H1 (cell line): ENCODE measurements at regions not wholly inside any gene's neighbourhood (a gene's known extent, or its start where the extent isn't known, plus 50 kb on each side); places are given as distances from the start of the nearest gene placed in this dataset.

Source experiments
- CTCF ChIA-PET: fragments of 300-600 bp; sonication (Branson Sonifier 250); formaldehyde crosslinking; loops from one replicate; lab custom pipeline; 2021; ENCODE audit not compliant: partially characterized antibody; lab: Charles Lee
- POLR2A ChIA-PET: fragments of 300-600 bp; sonication (Branson Sonifier 250); formaldehyde crosslinking; loops from one replicate; lab custom pipeline; 2021; ENCODE audit warnings: inconsistent platforms; ENCODE audit not compliant: partially characterized antibody; lab: Charles Lee
- DNase-seq, 2 experiments: peaks; one replicate each; pipeline versions ENCODE4 v3.0.0 to v3.0.0-alpha.2; 2010 to 2022; ENCODE audit warnings: low spot score in 2 of 2, low read depth in 1 of 2, mixed read lengths in 1 of 2
- FAIRE-seq: peaks from 2 replicates; lab custom pipeline; 2011; peaks lifted over from hg19 to GRCh38; lab: Jason Lieb, UNC
- H2AFZ ChIP-seq: 2 replicates; pipeline ENCODE4 v1.8.1; 2012; ENCODE audit warnings: low read length, inconsistent platforms
- H2AK5ac ChIP-seq: 2 replicates; pipeline ENCODE4 v1.6.1; 2013; ENCODE audit warnings: low read depth, low read length
- H2BK120ac ChIP-seq: replicated peaks from 2 replicates; pipeline ENCODE3; 2013; ENCODE audit warnings: low read depth, low read length, inconsistent platforms
- H2BK12ac ChIP-seq: 2 replicates; pipeline ENCODE4 v1.6.1; 2013; ENCODE audit warnings: low read depth, low read length
- H2BK15ac ChIP-seq: 2 replicates; pipeline ENCODE4 v1.6.1; 2013; ENCODE audit warnings: low read length
- H2BK20ac ChIP-seq: 2 replicates; pipeline ENCODE4 v1.6.1; 2013; ENCODE audit warnings: low read length
- H2BK5ac ChIP-seq: 2 replicates; pipeline ENCODE4 v1.6.1; 2013; ENCODE audit warnings: low read depth, low read length
- H3K14ac ChIP-seq: 2 replicates; pipeline ENCODE4 v1.6.1; 2013; ENCODE audit warnings: inconsistent platforms; ENCODE audit not compliant: insufficient read length
- H3K18ac ChIP-seq: 2 replicates; pipeline ENCODE4 v1.6.1; 2013; ENCODE audit warnings: low read length; ENCODE audit errors: extremely low read depth
- H3K23ac ChIP-seq: 2 replicates; pipeline ENCODE4 v1.6.1; 2013; ENCODE audit warnings: inconsistent platforms; ENCODE audit not compliant: insufficient read length
- H3K23me2 ChIP-seq: 2 replicates; pipeline ENCODE4 v1.6.1; 2013; ENCODE audit warnings: low read depth, low read length
- H3K27ac ChIP-seq: 2 replicates; pipeline ENCODE4 v1.6.1; 2011; ENCODE audit warnings: low read depth, low read length, inconsistent platforms
- H3K27me3 ChIP-seq, 4 experiments: replicated peaks in 1 of 4; 1 replicate in 1 of 4; 2 replicates in 3 of 4; pipeline versions ENCODE4 v1.6.1 to v1.8.1; 2011 to 2013; ENCODE audit warnings: low read length in 3 of 4, mild to moderate bottlenecking in 3 of 4, inconsistent platforms in 2 of 4, mixed read lengths in 2 of 4, moderate library complexity in 1 of 4; ENCODE audit not compliant: control insufficient read depth in 3 of 4, insufficient read depth in 3 of 4; ENCODE audit errors: extremely low read depth in 1 of 4
- H3K36me3 ChIP-seq, 4 experiments: 2 replicates each; pipeline versions ENCODE4 v1.6.1 to v1.8.1; 2011 to 2013; ENCODE audit warnings: mild to moderate bottlenecking in 4 of 4, low read length in 3 of 4, moderate library complexity in 2 of 4, control low read depth in 1 of 4, inconsistent platforms in 1 of 4; ENCODE audit not compliant: insufficient read depth in 4 of 4, control insufficient read depth in 2 of 4
- H3K4ac ChIP-seq: replicated peaks from 2 replicates; pipeline ENCODE3; 2013; ENCODE audit warnings: low read length, low read depth, mixed read lengths, inconsistent platforms; ENCODE audit not compliant: insufficient read length
- H3K4me1 ChIP-seq, 4 experiments: replicated peaks in 1 of 4; 1 replicate in 1 of 4; 2 replicates in 3 of 4; pipeline versions ENCODE4 v1.6.1 to v1.8.1; 2011 to 2013; ENCODE audit warnings: low read length in 3 of 4, inconsistent platforms in 2 of 4, mixed read lengths in 1 of 4; ENCODE audit not compliant: insufficient read depth in 4 of 4, control insufficient read depth in 3 of 4
- H3K4me2 ChIP-seq, 2 experiments: 2 replicates each; pipeline versions ENCODE4 v1.6.1 to v1.8.1; 2011 to 2013; ENCODE audit warnings: low read depth in 2 of 2, low read length in 2 of 2, control low read depth in 1 of 2, inconsistent platforms in 1 of 2, mild to moderate bottlenecking in 1 of 2; ENCODE audit not compliant: insufficient read depth in 1 of 2
- H3K4me3 ChIP-seq, 4 experiments: fragments of 200-600, 300-600 bp in 1 of 4; sonication (generic), shearing (Covaris generic), sonication (Bioruptor Twin) in 1 of 4; 2 replicates each; pipeline versions ENCODE4 v1.5.1 to v1.8.1; 2011 to 2016; ENCODE audit warnings: low read length in 4 of 4, low read depth in 3 of 4, control low read depth in 2 of 4, inconsistent platforms in 2 of 4, mild to moderate bottlenecking in 2 of 4, mixed read lengths in 1 of 4, moderate library complexity in 1 of 4; ENCODE audit not compliant: insufficient read depth in 2 of 4; ENCODE audit errors: extremely low read depth in 1 of 4
- H3K56ac ChIP-seq: replicated peaks from 2 replicates; pipeline ENCODE3; 2013; ENCODE audit warnings: low read depth, mild to moderate bottlenecking, mixed read lengths, low read length, inconsistent platforms; ENCODE audit not compliant: insufficient read length
- H3K79me1 ChIP-seq: 2 replicates; pipeline ENCODE4 v1.6.1; 2013; ENCODE audit warnings: low read depth, low read length, control low read depth
- H3K79me2 ChIP-seq, 2 experiments: 2 replicates each; pipeline versions ENCODE4 v1.6.1 to v1.8.1; 2012 to 2013; ENCODE audit warnings: low read length in 2 of 2, mild to moderate bottlenecking in 2 of 2, inconsistent platforms in 1 of 2; ENCODE audit not compliant: insufficient read depth in 2 of 2, control insufficient read depth in 1 of 2
- H3K9ac ChIP-seq, 4 experiments: replicated peaks in 1 of 4; 1 replicate in 1 of 4; 2 replicates in 3 of 4; pipeline versions ENCODE4 v1.6.1 to v1.8.1; 2011 to 2013; ENCODE audit warnings: low read depth in 3 of 4, low read length in 3 of 4, control low read depth in 2 of 4, mild to moderate bottlenecking in 2 of 4, moderate library complexity in 2 of 4, inconsistent platforms in 1 of 4; ENCODE audit errors: extremely low read depth in 1 of 4
- H3K9me3 ChIP-seq, 2 experiments: 2 replicates each; pipeline versions ENCODE4 v1.6.1 to v1.8.1; 2012 to 2013; ENCODE audit warnings: mild to moderate bottlenecking in 2 of 2, moderate library complexity in 2 of 2, control low read depth in 1 of 2, inconsistent platforms in 1 of 2, low read depth in 1 of 2, low read length in 1 of 2, mixed read lengths in 1 of 2; ENCODE audit not compliant: insufficient read depth in 2 of 2
- H4K20me1 ChIP-seq, 2 experiments: replicated peaks in 1 of 2; 2 replicates each; pipeline versions ENCODE3 to v1.8.1; 2011 to 2013; ENCODE audit warnings: inconsistent platforms in 2 of 2, low read length in 2 of 2, mild to moderate bottlenecking in 1 of 2; ENCODE audit not compliant: insufficient read depth in 2 of 2, control insufficient read depth in 1 of 2
- H4K5ac ChIP-seq: 2 replicates; pipeline ENCODE4 v1.6.1; 2013; ENCODE audit warnings: low read length, low read depth, mixed read lengths, inconsistent platforms; ENCODE audit not compliant: insufficient read length
- H4K8ac ChIP-seq: 2 replicates; pipeline ENCODE4 v1.8.0; 2013; ENCODE audit warnings: mild to moderate bottlenecking, moderate library complexity, low read length, inconsistent platforms; ENCODE audit not compliant: insufficient read depth; ENCODE audit errors: extremely low read depth
- H4K91ac ChIP-seq: replicated peaks from 2 replicates; pipeline ENCODE3; 2013; ENCODE audit warnings: low read length, mixed read lengths, inconsistent platforms; ENCODE audit not compliant: insufficient read length
- NRF1 ChIP-seq: IDR thresholded peaks from 2 replicates; pipeline ENCODE4 v1.6.1; 2011; ENCODE audit warnings: mild to moderate bottlenecking, low read depth, low read length, improper control_type of control experiment
- RXRA ChIP-seq: IDR thresholded peaks from 2 replicates; pipeline ENCODE4 v1.6.1; 2011; ENCODE audit warnings: low read depth, mild to moderate bottlenecking, low read length, moderate library complexity; ENCODE audit not compliant: insufficient read depth
- SRF ChIP-seq: IDR thresholded peaks from 2 replicates; pipeline ENCODE4 v1.6.1; 2011; ENCODE audit warnings: mild to moderate bottlenecking, low read depth, low read length, moderate library complexity
- SUZ12 ChIP-seq: fragments of 200-600 bp; sonication (generic); IDR thresholded peaks from 2 replicates; pipeline ENCODE4 v1.6.1; 2012; ENCODE audit warnings: mild to moderate bottlenecking, inconsistent platforms, low read length, moderate library complexity, mixed read lengths
- ZNF274 ChIP-seq: IDR thresholded peaks from 2 replicates; pipeline ENCODE4 v1.7.0; 2012; ENCODE audit warnings: low read length, borderline replicate concordance; ENCODE audit errors: extremely low read depth
- WGBS, 2 experiments: shearing (Covaris generic) in 1 of 2; methylation state at CpG; one replicate each; pipeline versions ENCODE4 v1.1.6 to v1.1.7; 2013 to 2015; ENCODE audit warnings: low lambda C conversion rate in 2 of 2, mixed read lengths in 2 of 2, inconsistent platforms in 1 of 2, low coverage in 1 of 2, missing lambda C conversion rate in 1 of 2; ENCODE audit not compliant: insufficient replicate concordance in 2 of 2, insufficient coverage in 1 of 2, insufficient read length in 1 of 2; ENCODE audit errors: extremely low coverage in 1 of 2, missing lambda C conversion rate in 1 of 2; 5-methylcytosine and 5-hydroxymethylcytosine counted together

DNA sequence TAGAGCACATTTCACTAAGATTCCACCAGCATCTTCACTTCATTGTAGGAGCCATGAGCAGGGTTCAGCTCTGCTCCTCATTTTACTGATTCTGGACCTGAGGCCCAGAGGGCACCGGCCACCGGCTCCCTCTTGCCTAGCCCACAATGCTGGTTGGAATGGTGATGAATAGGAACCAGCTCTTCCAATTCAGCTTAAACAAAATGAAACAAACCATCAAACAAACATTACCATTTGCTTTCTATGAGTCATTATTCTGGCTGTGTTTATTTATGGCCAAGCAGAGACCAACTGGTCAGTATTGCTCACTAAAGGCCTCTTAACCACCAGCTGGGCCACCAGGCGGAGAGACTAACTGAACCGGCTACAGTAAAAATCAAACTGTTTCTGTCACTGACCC lies 176.7 kb downstream of the MTX2 start:
- ChIA-PET POLR2A (no interaction called here), CTCF (interaction anchor here (0.7 to 2.2 kb wide), 6 partner anchors 9 to 913 kb away, joined by 3 to 11 read pairs (median 6); no protein-coding TSS in a partner anchor)
- Histone ChIP-seq H3K4ac (no peak overlapping the region), H2BK15ac (no peak overlapping the region), H2BK5ac (no peak overlapping the region), H2BK12ac (no peak overlapping the region), H3K9me3 (no peaks in the 10 kb centered on the region), H3K27ac (no peak overlapping the region), H3K4me2 (no peak overlapping the region), H2AK5ac (no peak overlapping the region), H2BK120ac (no peak overlapping the region), H3K4me1 (peaks cover 0 to 18% (median 11%) of the 10 kb centered on the region in 4 experiments; a peak in 6 of 7 replicates), H3K27me3 (peaks cover 0 to 3% (median 0%) of the 10 kb centered on the region in 4 experiments; a peak in 1 of 7 replicates), H3K36me3 (no peaks in the 10 kb centered on the region), H4K5ac (no peak overlapping the region), H3K23ac (no peak overlapping the region), H3K18ac (no peak overlapping the region), H2AFZ (no peak overlapping the region), H4K8ac (no peak overlapping the region), H3K56ac (no peak overlapping the region), H3K9ac (no peak overlapping the region), H3K79me2 (no peaks in the 10 kb centered on the region; a peak in 1 of 4 replicates), H3K79me1 (no peaks in the 10 kb centered on the region), H3K14ac (no peak overlapping the region), H3K23me2 (no peaks in the 10 kb centered on the region), H4K91ac (no peak overlapping the region), H3K4me3 (no peak overlapping the region), H2BK20ac (no peak overlapping the region), H4K20me1 (no peaks in the 10 kb centered on the region)
- 97% methylated on average over 4 of the region's 4 CpGs; no CpG with 5 or more reads in 1 of the 2 experiments for WGBS, 2 experiments
- DNase-seq (no peak), FAIRE-seq (no peak)
- TF ChIP-seq ZNF274 (no peak), SUZ12 (no peak), RXRA (no peak), NRF1 (no peak), SRF (no peak)
